Spleen (tissue), 11 donors: ENCODE measurements at regions not wholly inside any gene's neighbourhood (a gene's known extent, or its start where the extent isn't known, plus 50 kb on each side); places are given as distances from the start of the nearest gene placed in this dataset.

Experiments
- DNase-seq: peaks from one replicate; pipeline ENCODE4 v3.0.0-alpha.2; 2020
- H3K27ac ChIP-seq, 8 donors: fragments of 200-600 bp; sonication (generic) in 7 of 8; 1 replicate in 4 of 8; 2 replicates in 4 of 8; pipeline versions ENCODE4 v1.5.0 to v1.8.0; 2016 to 2021; ENCODE audit warnings: inconsistent platforms in 4 of 8, mild to moderate bottlenecking in 4 of 8, moderate library complexity in 1 of 8
- H3K27me3 ChIP-seq, 7 donors: fragments of 200-600 bp; sonication (generic) in 6 of 7; replicated peaks in 1 of 7; 1 replicate in 4 of 7; 2 replicates in 3 of 7; pipeline versions ENCODE4 v1.5.0 to v1.8.0; 2016 to 2021; ENCODE audit warnings: inconsistent platforms in 3 of 7, mild to moderate bottlenecking in 1 of 7
- H3K36me3 ChIP-seq, 6 donors: fragments of 200-600 bp; sonication (generic) in 5 of 6; 1 replicate in 4 of 6; 2 replicates in 2 of 6; pipeline versions ENCODE4 v1.5.0 to v1.8.0; 2016 to 2021; ENCODE audit warnings: inconsistent platforms in 2 of 6
- H3K4me1 ChIP-seq, 6 donors: fragments of 200-600 bp; sonication (generic) in 5 of 6; 1 replicate in 3 of 6; 2 replicates in 3 of 6; pipeline versions ENCODE4 v1.5.0 to v1.8.0; 2016 to 2021; ENCODE audit warnings: inconsistent platforms in 3 of 6
- H3K4me3 ChIP-seq, 8 donors: fragments of 200-600 bp; sonication (generic) in 7 of 8; 1 replicate in 4 of 8; 2 replicates in 4 of 8; pipeline versions ENCODE4 v1.5.0 to v1.8.0; 2016 to 2021; ENCODE audit warnings: inconsistent platforms in 4 of 8, mild to moderate bottlenecking in 4 of 8, moderate library complexity in 2 of 8
- H3K9me3 ChIP-seq, 8 donors: fragments of 200-600 bp; sonication (generic) in 7 of 8; 1 replicate in 4 of 8; 2 replicates in 4 of 8; pipeline versions ENCODE4 v1.5.0 to v1.8.0; 2016 to 2021; ENCODE audit warnings: inconsistent platforms in 4 of 8
- CTCF ChIP-seq, 11 experiments: fragments of 200-600 bp in 7 of 11; fragments of 450-650 bp in 4 of 11; sonication (generic) in 4 of 11; IDR thresholded peaks in 8 of 11; conservative IDR thresholded peaks in 3 of 11; 1 replicate in 7 of 11; 2 replicates in 4 of 11; pipeline versions ENCODE4 v1.4.0 to v1.8.0; 2016 to 2021; ENCODE audit warnings: antibody characterized with exemption in 11 of 11, inconsistent platforms in 4 of 11, mild to moderate bottlenecking in 1 of 11
- POLR2A ChIP-seq, 3 donors: fragments of 450-650 bp; IDR thresholded peaks; one replicate each; pipeline ENCODE4 v1.5.1; 2017; ENCODE audit warnings: antibody characterized with exemption in 3 of 3, mild to moderate bottlenecking in 1 of 3
- POLR2AphosphoS5 ChIP-seq, 3 donors: sonication (generic); formaldehyde crosslinking; IDR thresholded peaks; one replicate each; pipeline ENCODE4 v1.5.1; 2017; ENCODE audit warnings: antibody characterized with exemption in 3 of 3
- WGBS, 5 donors: extraction: QIAGEN DNeasy Blood & Tissue Kit in 3 of 5; methylation state at CpG; one replicate each; pipeline versions ENCODE4 v1.1.5 to v1.1.7; 2013 to 2018; 5-methylcytosine and 5-hydroxymethylcytosine counted together
- intact Hi-C: fragments of 100-400 bp; cut with DNase I; formaldehyde crosslinking; loops from one replicate; pipeline ENCODE4 v1.15.0; 2023; ENCODE audit warnings: low total_unique reads
- donor health status: healthy with polysubstance abuse.
- donor health status: DM: no; HTN: no; CAD: no; lungs with moderate emphysema.
- donor health status: DM: no; HTN: no; CAD: no.
- donor health status: Bipolar disorder and iron deficiency.
- donor health status: healthy.
- donor health status: DM: no; HTN: no; CAD: no.
- donor health status: DM: yes; HTN: yes; CAD: no.

DNA sequence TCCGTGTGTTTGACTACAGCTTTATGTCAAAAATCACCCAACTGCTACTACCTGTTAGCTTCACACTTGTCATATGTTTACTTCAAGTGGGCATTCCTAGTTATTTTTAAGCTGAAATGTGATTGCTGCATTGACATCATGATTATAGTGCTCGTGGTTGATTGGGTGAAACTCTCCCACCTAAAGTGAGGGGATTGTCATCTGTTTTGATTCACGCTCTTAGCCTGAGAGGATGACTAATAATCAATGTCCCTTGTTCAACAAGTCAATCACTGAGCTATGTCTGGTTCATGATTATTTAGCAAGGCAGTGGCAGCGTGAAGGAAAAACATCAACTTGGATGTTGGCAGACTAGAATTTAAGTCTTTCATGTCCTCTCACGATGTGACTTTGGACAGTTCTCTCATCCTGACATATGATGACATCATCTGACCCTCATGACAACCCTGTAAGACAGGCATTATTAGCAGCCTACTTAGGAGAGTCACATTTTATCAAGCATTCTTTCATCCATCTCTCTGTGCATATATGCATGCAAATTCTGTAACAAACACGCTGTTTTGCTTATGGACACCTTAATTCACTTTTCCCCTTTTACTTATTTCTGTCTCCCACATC, 352.6 kb upstream of the ZMIZ1 start:
- no peaks in the 10 kb centered on the region for H3K9me3 ChIP-seq
- peaks cover 0 to 11% (median 0%) of the 10 kb centered on the region in 7 donors for H3K27me3 ChIP-seq
- H3K4me3 ChIP-seq = no peak overlapping the region
- intact Hi-C loops = no loop called here
- no peak for DNase-seq
- WGBS, 5 donors = 84 to 94% (median 87%) methylated on average over 6 of the region's 6 CpGs
- H3K36me3 ChIP-seq = no peaks in the 10 kb centered on the region
- H3K27ac ChIP-seq = no peak overlapping the region
- no peaks in the 10 kb centered on the region for H3K4me1 ChIP-seq
- no peak for TF ChIP-seq POLR2A (IDR thresholded peaks at IDR 0.05)
- TF ChIP-seq POLR2AphosphoS5 (IDR thresholded peaks at IDR 0.05) = no peak
- no peak for TF ChIP-seq CTCF (IDR thresholded peaks at IDR 0.05 in 8 of 11, conservative IDR thresholded peaks at IDR 0.05 in 3 of 11)

GRCh38 chr10:78717200-78717599, 351.6 kb upstream of the ZMIZ1 start:
- H3K36me3 ChIP-seq = no peaks in the 10 kb centered on the region
- no peak for DNase-seq
- H3K9me3 ChIP-seq = no peaks in the 10 kb centered on the region
- H3K4me3 ChIP-seq = no peak overlapping the region
- H3K4me1 ChIP-seq = no peaks in the 10 kb centered on the region
- no peak overlapping the region for H3K27ac ChIP-seq
- intact Hi-C loops = no loop called here
- TF ChIP-seq POLR2A (IDR thresholded peaks at IDR 0.05) (no peak), POLR2AphosphoS5 (IDR thresholded peaks at IDR 0.05) (no peak), CTCF (IDR thresholded peaks at IDR 0.05 in 8 of 11, conservative IDR thresholded peaks at IDR 0.05 in 3 of 11) (no peak)
- 67 to 77% (median 71%) methylated on average over 5 of the region's 5 CpGs for WGBS, 5 donors
- H3K27me3 ChIP-seq = peaks cover 0 to 11% (median 0%) of the 10 kb centered on the region in 7 donors

DNA sequence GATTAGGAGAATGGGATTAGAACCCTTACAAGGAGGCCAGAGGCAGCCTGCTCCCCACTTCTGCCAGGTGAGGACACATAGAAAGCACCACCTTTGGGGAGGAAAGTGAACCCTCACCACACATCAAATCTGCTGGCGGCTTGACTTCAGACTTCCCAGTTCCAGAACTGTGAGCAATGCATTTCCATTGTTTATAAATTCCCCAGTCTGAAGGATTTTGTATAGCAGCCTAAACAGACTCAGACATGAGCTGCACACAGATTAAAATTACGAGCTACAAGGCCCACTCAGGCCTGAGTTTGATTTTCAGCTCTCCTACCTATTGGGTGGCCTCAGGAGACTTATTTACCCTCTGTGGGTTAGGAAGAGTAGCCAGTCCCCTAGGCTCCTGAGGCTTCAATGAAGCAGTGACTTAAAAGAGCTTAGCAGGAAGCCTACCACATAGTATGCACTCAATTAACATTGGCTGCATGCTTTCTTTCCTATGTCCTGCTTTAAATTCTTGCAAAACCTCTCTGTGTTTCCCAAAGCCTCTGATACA, 350.7 kb upstream of the ZMIZ1 start:
- no peak overlapping the region for H3K27ac ChIP-seq
- WGBS, 5 donors = 79 to 95% (median 88%) methylated on average over 2 of the region's 2 CpGs
- DNase-seq = no peak
- no peaks in the 10 kb centered on the region for H3K4me1 ChIP-seq
- no peak overlapping the region for H3K4me3 ChIP-seq
- TF ChIP-seq POLR2A (IDR thresholded peaks at IDR 0.05) = no peak
- no peak for TF ChIP-seq POLR2AphosphoS5 (IDR thresholded peaks at IDR 0.05)
- TF ChIP-seq CTCF (IDR thresholded peaks at IDR 0.05 in 8 of 11, conservative IDR thresholded peaks at IDR 0.05 in 3 of 11) = no peak
- H3K9me3 ChIP-seq = no peaks in the 10 kb centered on the region
- peaks cover 0 to 11% (median 0%) of the 10 kb centered on the region in 7 donors for H3K27me3 ChIP-seq
- intact Hi-C loops = no loop called here
- H3K36me3 ChIP-seq = no peaks in the 10 kb centered on the region

- Histone ChIP-seq H3K27me3 (peaks cover 0 to 11% (median 0%) of the 10 kb centered on the region in 7 donors), H3K36me3 (no peaks in the 10 kb centered on the region), H3K9me3 (no peaks in the 10 kb centered on the region), H3K4me3 (no peak overlapping the region), H3K4me1 (no peaks in the 10 kb centered on the region), H3K27ac (no peak overlapping the region)
- intact Hi-C loops = no loop called here
- 83 to 92% (median 88%) methylated on average over 10 of the region's 10 CpGs for WGBS, 5 donors
- TF ChIP-seq CTCF (IDR thresholded peaks at IDR 0.05 in 8 of 11, conservative IDR thresholded peaks at IDR 0.05 in 3 of 11) (no peak), POLR2AphosphoS5 (IDR thresholded peaks at IDR 0.05) (no peak), POLR2A (IDR thresholded peaks at IDR 0.05) (no peak)
- no peak for DNase-seq
Measured at GRCh38 chr10:78719276-78719675, 349.5 kb upstream of the ZMIZ1 start.
